ENCODE measurements at regions not wholly inside any gene's neighbourhood (a gene's known extent, or its start where the extent isn't known, plus 50 kb on each side); places are given as distances from the start of the nearest gene placed in this dataset.

DNA sequence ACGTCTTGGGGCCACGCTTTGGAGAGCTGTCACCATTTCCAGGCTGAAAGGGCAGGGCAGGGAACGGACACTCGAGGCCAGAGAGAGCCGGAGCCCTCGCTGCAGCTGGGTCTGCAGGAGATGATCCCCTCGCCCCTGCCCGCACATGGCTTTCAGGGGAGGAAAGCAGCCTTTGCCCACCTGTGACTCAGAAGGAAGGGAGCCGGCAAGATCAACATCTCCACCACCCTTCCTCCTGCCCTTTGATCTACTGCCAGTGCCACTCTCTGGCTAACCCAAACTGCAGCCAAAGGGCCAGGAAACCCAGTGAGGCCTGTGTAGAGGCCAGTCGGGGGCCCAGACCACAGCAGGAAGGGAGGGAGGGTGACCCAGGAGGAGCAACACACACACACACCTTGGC, 137.1 kb upstream of the ERCC6L2 start:
- DNase-seq, result no peak
- in situ Hi-C loops (cut with MboI; ENCODE audit: low sequenced_read_pairs in 4 of 4) (loop anchor here in 2 of 4 donors (25.0 kb wide), 1 partner anchor 474 kb away; no protein-coding TSS in a partner anchor), intact Hi-C loops (cut with DNase I; ENCODE audit: low total_unique reads) (no loop called here)

GRCh38 chr9:95736891-95737522, 138.5 kb upstream of the ERCC6L2 start:
- Histone ChIP-seq H3K36me3 (no peaks in the 10 kb centered on the region), H3K4me3 (no peak overlapping the region), H3K9me3 (no peaks in the 10 kb centered on the region), H3K27ac (no peak overlapping the region), H3K27me3 (no peaks in the 10 kb centered on the region), H3K4me1 (no peaks in the 10 kb centered on the region)
- DNase-seq, result no peak
- TF ChIP-seq CTCF (IDR thresholded peaks at IDR 0.05 in 4 of 5, conservative IDR thresholded peaks at IDR 0.05 in 1 of 5) (no peak), POLR2A (IDR thresholded peaks at IDR 0.05) (no peak)
- in situ Hi-C loops (cut with MboI; ENCODE audit: low sequenced_read_pairs in 4 of 4) (loop anchor here in 2 of 4 donors (25.0 kb wide), 1 partner anchor 475 kb away; no protein-coding TSS in a partner anchor), intact Hi-C loops (cut with DNase I; ENCODE audit: low total_unique reads) (no loop called here)
- no peak for ATAC-seq

More for the DNA sequence above, 137.1 kb upstream of the ERCC6L2 start:
- no peak for ATAC-seq
- Histone ChIP-seq H3K4me3 (no peak overlapping the region), H3K27me3 (no peaks in the 10 kb centered on the region), H3K36me3 (no peaks in the 10 kb centered on the region), H3K4me1 (no peaks in the 10 kb centered on the region), H3K27ac (no peak overlapping the region), H3K9me3 (no peaks in the 10 kb centered on the region)
- TF ChIP-seq CTCF (IDR thresholded peaks at IDR 0.05 in 4 of 5, conservative IDR thresholded peaks at IDR 0.05 in 1 of 5) (no peak), POLR2A (IDR thresholded peaks at IDR 0.05) (no peak)

GRCh38 chr9:95736370-95736769, 139.1 kb upstream of the ERCC6L2 start:
- H3K36me3 ChIP-seq, result no peaks in the 10 kb centered on the region
- no peak overlapping the region for H3K4me3 ChIP-seq
- H3K9me3 ChIP-seq, result no peaks in the 10 kb centered on the region
- intact Hi-C loops (cut with DNase I; ENCODE audit: low total_unique reads), result no loop called here
- H3K27me3 ChIP-seq, result no peaks in the 10 kb centered on the region
- H3K4me1 ChIP-seq, result no peaks in the 10 kb centered on the region
- in situ Hi-C loops (cut with MboI; ENCODE audit: low sequenced_read_pairs in 4 of 4), result loop anchor here in 2 of 4 donors (25.0 kb wide), 1 partner anchor 476 kb away; no protein-coding TSS in a partner anchor
- no peak for DNase-seq
- no peak overlapping the region for H3K27ac ChIP-seq
- no peak for ATAC-seq
- TF ChIP-seq CTCF (IDR thresholded peaks at IDR 0.05 in 4 of 5, conservative IDR thresholded peaks at IDR 0.05 in 1 of 5), result no peak

DNA sequence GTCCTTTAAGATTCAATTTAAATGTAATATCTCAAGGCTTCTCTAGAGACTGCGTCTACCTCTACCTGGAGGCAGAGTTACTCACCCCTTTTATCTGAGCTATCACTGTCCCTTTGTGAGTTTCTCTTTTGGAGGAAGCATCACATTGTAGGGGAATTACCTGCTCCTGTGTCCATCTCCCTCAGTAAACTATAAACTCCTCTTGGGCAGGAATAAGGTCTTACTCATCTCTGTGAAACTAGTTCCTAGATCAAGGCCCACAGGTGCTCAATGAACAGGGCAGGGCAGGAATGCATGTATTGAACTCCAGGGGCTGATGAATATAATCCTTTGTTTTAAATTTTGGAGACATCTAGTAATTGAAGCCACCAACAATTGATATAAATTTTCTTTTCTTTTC, 139.8 kb upstream of the ERCC6L2 start:
- DNase-seq (no peak), ATAC-seq (no peak)
- intact Hi-C loops (cut with DNase I; ENCODE audit: low total_unique reads) (no loop called here), in situ Hi-C loops (cut with MboI; ENCODE audit: low sequenced_read_pairs in 4 of 4) (loop anchor here in 2 of 4 donors (25.0 kb wide), 1 partner anchor 477 kb away; no protein-coding TSS in a partner anchor)
- TF ChIP-seq POLR2A (IDR thresholded peaks at IDR 0.05) (no peak), CTCF (IDR thresholded peaks at IDR 0.05 in 4 of 5, conservative IDR thresholded peaks at IDR 0.05 in 1 of 5) (no peak)
- no peaks in the 10 kb centered on the region for H3K27me3 ChIP-seq
- no peaks in the 10 kb centered on the region for H3K36me3 ChIP-seq
- H3K4me3 ChIP-seq, result no peak overlapping the region
- H3K4me1 ChIP-seq, result no peaks in the 10 kb centered on the region
- no peak overlapping the region for H3K27ac ChIP-seq
- no peaks in the 10 kb centered on the region for H3K9me3 ChIP-seq

Measured in gastrocnemius medialis (tissue), 4 donors.